HEK293 (cell line): ENCODE measurements at regions not wholly inside any gene's neighbourhood (a gene's known extent, or its start where the extent isn't known, plus 50 kb on each side); places are given as distances from the start of the nearest gene placed in this dataset.

Experiments
- CTCF ChIA-PET: fragments of 350-600 bp; formaldehyde crosslinking; extraction: SDS; loops from one replicate; lab custom pipeline; 2021; ENCODE audit warnings: antibody characterized with exemption; lab: Yijun Ruan, JAX
- POLR2A ChIA-PET: fragments of 300-600 bp; formaldehyde crosslinking; extraction: SDS; loops from one replicate; lab custom pipeline; 2020; ENCODE audit warnings: antibody characterized with exemption, inconsistent platforms; lab: Yijun Ruan, JAX
- H3K27ac ChIP-seq: fragments of 200-500 bp; sonication (Bioruptor generic); 2 replicates; pipeline ENCODE4 v1.5.1; 2014; ENCODE audit warnings: low read depth, low read length, control low read depth, inconsistent platforms; ENCODE audit errors: extremely low read depth
- H3K36me3 ChIP-seq, 2 experiments: fragments of 200-500 bp in 1 of 2; sonication (Bioruptor generic) in 1 of 2; 1 replicate in 1 of 2; 2 replicates in 1 of 2; pipeline ENCODE4 v1.5.1; 2014 to 2017; ENCODE audit warnings: inconsistent platforms in 2 of 2, low read length in 2 of 2; ENCODE audit not compliant: control insufficient read depth in 2 of 2, insufficient read depth in 1 of 2
- H3K4me1 ChIP-seq: fragments of 200-500 bp; sonication (Bioruptor generic); 2 replicates; pipeline ENCODE4 v1.5.1; 2014; ENCODE audit warnings: mild to moderate bottlenecking, low read length, inconsistent platforms; ENCODE audit not compliant: control insufficient read depth, insufficient read depth
- H3K4me3 ChIP-seq: 2 replicates; pipeline ENCODE4 v1.5.1; 2011; ENCODE audit warnings: low read depth, mild to moderate bottlenecking, control low read depth, low read length, moderate library complexity
- H3K9me3 ChIP-seq: fragments of 200-500 bp; sonication (Bioruptor generic); 2 replicates; pipeline ENCODE4 v1.5.1; 2014; ENCODE audit warnings: low read depth, low read length, inconsistent platforms; ENCODE audit not compliant: control insufficient read depth, insufficient read depth
- HIC1 ChIP-seq: fragments of 450-650 bp; formaldehyde crosslinking; IDR thresholded peaks from 2 replicates; pipeline ENCODE4 v1.5.1; 2016; ENCODE audit warnings: missing biosample characterization, missing genetic modification characterization
- KLF16 ChIP-seq: fragments of 450-650 bp; formaldehyde crosslinking; IDR thresholded peaks from 2 replicates; pipeline ENCODE4 v1.5.1; 2017; ENCODE audit warnings: missing biosample characterization, missing genetic modification characterization
- REST ChIP-seq: fragments of 450-650 bp; formaldehyde crosslinking; IDR thresholded peaks from 2 replicates; pipeline ENCODE4 v1.5.1; 2016; ENCODE audit warnings: missing biosample characterization, missing genetic modification characterization
- SP3 ChIP-seq: fragments of 450-650 bp; formaldehyde crosslinking; IDR thresholded peaks from 2 replicates; pipeline ENCODE4 v1.5.1; 2016; ENCODE audit warnings: missing biosample characterization, missing genetic modification characterization
- ZNF10 ChIP-seq: fragments of 450-650 bp; formaldehyde crosslinking; IDR thresholded peaks from 2 replicates; pipeline ENCODE4 v1.5.1; 2017; ENCODE audit warnings: missing biosample characterization, missing genetic modification characterization
- ZNF211 ChIP-seq: fragments of 450-650 bp; formaldehyde crosslinking; IDR thresholded peaks from 2 replicates; pipeline ENCODE4 v1.5.1; 2016; ENCODE audit warnings: low read depth, missing biosample characterization, missing genetic modification characterization
- ZNF24 ChIP-seq: fragments of 450-650 bp; formaldehyde crosslinking; IDR thresholded peaks from 2 replicates; pipeline ENCODE4 v1.5.1; 2016; ENCODE audit warnings: missing biosample characterization, missing genetic modification characterization
- ZNF335 ChIP-seq: fragments of 450-650 bp; formaldehyde crosslinking; conservative IDR thresholded peaks from 2 replicates; pipeline ENCODE4 v1.5.1; 2016; ENCODE audit warnings: missing biosample characterization, missing genetic modification characterization
- ZNF394 ChIP-seq: fragments of 450-650 bp; formaldehyde crosslinking; IDR thresholded peaks from 2 replicates; pipeline ENCODE4 v1.5.1; 2016; ENCODE audit warnings: missing biosample characterization, missing genetic modification characterization, mild to moderate bottlenecking, moderate library complexity, borderline replicate concordance
- ZNF549 ChIP-seq: fragments of 450-650 bp; IDR thresholded peaks from 2 replicates; pipeline ENCODE4 v1.5.1; 2018; ENCODE audit warnings: missing biosample characterization, missing genetic modification characterization, mild to moderate bottlenecking, inconsistent platforms, moderate library complexity
- ZNF560 ChIP-seq: fragments of 450-650 bp; formaldehyde crosslinking; IDR thresholded peaks from 2 replicates; pipeline ENCODE4 v1.5.1; 2017; ENCODE audit warnings: missing biosample characterization, missing genetic modification characterization, borderline replicate concordance
- ZNF600 ChIP-seq: fragments of 450-650 bp; formaldehyde crosslinking; IDR thresholded peaks from 2 replicates; pipeline ENCODE4 v1.5.1; 2016; ENCODE audit warnings: missing biosample characterization, missing genetic modification characterization
- ZNF639 ChIP-seq: fragments of 450-650 bp; formaldehyde crosslinking; IDR thresholded peaks from 2 replicates; pipeline ENCODE4 v1.5.1; 2016; ENCODE audit warnings: missing biosample characterization, missing genetic modification characterization
- ZNF776 ChIP-seq: fragments of 450-650 bp; formaldehyde crosslinking; IDR thresholded peaks from 2 replicates; pipeline ENCODE4 v1.5.0; 2017; ENCODE audit warnings: missing biosample characterization, missing genetic modification characterization, borderline replicate concordance
- ZNF843 ChIP-seq: fragments of 450-650 bp; formaldehyde crosslinking; IDR thresholded peaks from 2 replicates; pipeline ENCODE4 v1.5.1; 2016; ENCODE audit warnings: missing biosample characterization, missing genetic modification characterization
- ZSCAN5A ChIP-seq: fragments of 450-650 bp; formaldehyde crosslinking; IDR thresholded peaks from 2 replicates; pipeline ENCODE4 v1.5.1; 2016; ENCODE audit warnings: missing biosample characterization, missing genetic modification characterization

GRCh38 chr3:191148131-191148530 lies 50.9 kb upstream of the OSTN start:
- Histone ChIP-seq H3K27ac (no peak overlapping the region), H3K4me1 (no peaks in the 10 kb centered on the region), H3K36me3 (no peaks in the 10 kb centered on the region), H3K4me3 (no peak overlapping the region), H3K9me3 (no peaks in the 10 kb centered on the region)
- CTCF ChIA-PET: interaction anchor here (0.6 to 0.8 kb wide), 2 partner anchors 169 to 255 kb away, joined by 3 read pairs; no protein-coding TSS in a partner anchor
- POLR2A ChIA-PET: no interaction called here
- TF ChIP-seq ZNF639 (tag by site-specific recombination): no peak
- no peak for TF ChIP-seq REST (tag by site-specific recombination)
- TF ChIP-seq ZNF10 (tag by site-specific recombination): no peak
- TF ChIP-seq ZNF335 (tag by site-specific recombination): no peak
- no peak for TF ChIP-seq ZNF549
- no peak for TF ChIP-seq HIC1 (tag by site-specific recombination)
- TF ChIP-seq ZNF843 (tag by site-specific recombination): no peak
- no peak for TF ChIP-seq ZNF600 (tag by site-specific recombination)

- POLR2A ChIA-PET: no interaction called here
- H3K9me3 ChIP-seq: no peaks in the 10 kb centered on the region
- no peak overlapping the region for H3K27ac ChIP-seq
- H3K4me3 ChIP-seq: no peak overlapping the region
- TF ChIP-seq ZSCAN5A (tag by site-specific recombination): no peak
- TF ChIP-seq SP3: no peak
- TF ChIP-seq KLF16 (tag by site-specific recombination): no peak
- TF ChIP-seq ZNF24 (tag by site-specific recombination): no peak
- no peak for TF ChIP-seq ZNF560 (tag by site-specific recombination)
- TF ChIP-seq ZNF211: no peak
- TF ChIP-seq ZNF394 (tag by site-specific recombination): no peak
- TF ChIP-seq ZNF776 (tag by site-specific recombination): no peak
- H3K36me3 ChIP-seq: no peaks in the 10 kb centered on the region
- H3K4me1 ChIP-seq: no peaks in the 10 kb centered on the region
- CTCF ChIA-PET: interaction anchor here (0.6 kb wide), 1 partner anchor 692 kb away, joined by 4 read pairs; no protein-coding TSS in a partner anchor
Observed at GRCh38 chr3:191143224-191143623, 55.8 kb upstream of the OSTN start.
